Keratinocyte (primary cell): ENCODE measurements at regions not wholly inside any gene's neighbourhood (a gene's known extent, or its start where the extent isn't known, plus 50 kb on each side); places are given as distances from the start of the nearest gene placed in this dataset.

Source experiments
- DNase-seq: peaks from one replicate; pipeline ENCODE4 v3.0.0-alpha.2; 2011; ENCODE audit warnings: low read depth, missing footprints, low spot score
- FAIRE-seq: peaks from 2 replicates; lab custom pipeline; 2011; peaks lifted over from hg19 to GRCh38; lab: Jason Lieb, UNC
- H2AFZ ChIP-seq: 2 replicates; pipeline ENCODE4 v1.6.0; 2012; ENCODE audit warnings: low read length, control low read depth, inconsistent platforms; ENCODE audit not compliant: control insufficient read depth
- H3K27ac ChIP-seq: 2 replicates; pipeline ENCODE4 v1.5.1; 2011; ENCODE audit warnings: low read length; ENCODE audit not compliant: control insufficient read depth, insufficient read depth
- H3K27me3 ChIP-seq: 3 replicates; pipeline ENCODE4 v1.6.0; 2011; ENCODE audit warnings: low read length; ENCODE audit not compliant: control insufficient read depth, insufficient read depth; ENCODE audit errors: extremely low read depth
- H3K36me3 ChIP-seq, 2 experiments: 2 replicates in 1 of 2; 3 replicates in 1 of 2; pipeline ENCODE4 v1.5.1; 2011; ENCODE audit warnings: low read length in 2 of 2, mild to moderate bottlenecking in 1 of 2; ENCODE audit not compliant: control insufficient read depth in 2 of 2, insufficient read depth in 2 of 2; ENCODE audit errors: extremely low read depth in 1 of 2
- H3K4me1 ChIP-seq: 3 replicates; pipeline ENCODE4 v1.5.1; 2011; ENCODE audit warnings: low read length; ENCODE audit not compliant: control insufficient read depth, insufficient read depth; ENCODE audit errors: extremely low read depth
- H3K4me2 ChIP-seq: 3 replicates; pipeline ENCODE4 v1.6.0; 2011; ENCODE audit warnings: low read depth, low read length; ENCODE audit not compliant: control insufficient read depth, insufficient read depth; ENCODE audit errors: extremely low read depth
- H3K4me3 ChIP-seq, 3 experiments: fragments of 200-600 bp in 1 of 3; sonication (generic) in 1 of 3; 2 replicates in 2 of 3; 3 replicates in 1 of 3; pipeline ENCODE4 v1.5.1; 2011 to 2016; ENCODE audit warnings: low read length in 3 of 3, mild to moderate bottlenecking in 3 of 3, control low read depth in 2 of 3, inconsistent platforms in 1 of 3, low read depth in 1 of 3, mixed read lengths in 1 of 3, mixed run types in 1 of 3, moderate library complexity in 1 of 3; ENCODE audit not compliant: control insufficient read depth in 2 of 3, insufficient read depth in 2 of 3; ENCODE audit errors: extremely low read depth in 1 of 3
- H3K79me2 ChIP-seq: 2 replicates; pipeline ENCODE4 v1.6.0; 2012; ENCODE audit warnings: low read length; ENCODE audit not compliant: control insufficient read depth, insufficient read depth
- H3K9ac ChIP-seq: 3 replicates; pipeline ENCODE4 v1.6.0; 2011; ENCODE audit warnings: low read length; ENCODE audit not compliant: control insufficient read depth, insufficient read depth; ENCODE audit errors: extremely low read depth
- H3K9me1 ChIP-seq: 3 replicates; pipeline ENCODE4 v1.6.0; 2011; ENCODE audit warnings: low read length; ENCODE audit not compliant: control insufficient read depth, insufficient read depth; ENCODE audit errors: extremely low read depth
- H3K9me3 ChIP-seq: 2 replicates; pipeline ENCODE4 v1.5.1; 2012; ENCODE audit warnings: low read depth, low read length; ENCODE audit not compliant: control insufficient read depth
- H4K20me1 ChIP-seq: 3 replicates; pipeline ENCODE4 v1.6.0; 2011; ENCODE audit warnings: low read length; ENCODE audit not compliant: control insufficient read depth, insufficient read depth; ENCODE audit errors: extremely low read depth
- EZH2 ChIP-seq: IDR thresholded peaks from one replicate; pipeline ENCODE4 v1.6.1; 2012; ENCODE audit warnings: inconsistent platforms, mild to moderate bottlenecking, low read length, moderate library complexity
- dilution Hi-C: fragments of 300-500 bp; cut with MboI; formaldehyde crosslinking; loops from one replicate; pipeline ENCODE4 v1.7.0; 2020; ENCODE audit warnings: low sequenced_read_pairs; ENCODE audit not compliant: extremely low pct_ligation_motif_present
- TF ChIP-seq, protein P1 (sequence below), 3 experiments: IDR thresholded peaks in 1 of 3; conservative IDR thresholded peaks in 1 of 3; optimal IDR thresholded peaks in 1 of 3; 2 replicates in 2 of 3; 3 replicates in 1 of 3; pipeline versions ENCODE3 to v1.5.1; 2011; ENCODE audit warnings: low read length in 3 of 3, mild to moderate bottlenecking in 3 of 3, moderate library complexity in 2 of 3, control low read depth in 1 of 3, inconsistent platforms in 1 of 3; ENCODE audit not compliant: insufficient read depth in 2 of 3; ENCODE audit errors: extremely low read depth in 1 of 3

DNA sequence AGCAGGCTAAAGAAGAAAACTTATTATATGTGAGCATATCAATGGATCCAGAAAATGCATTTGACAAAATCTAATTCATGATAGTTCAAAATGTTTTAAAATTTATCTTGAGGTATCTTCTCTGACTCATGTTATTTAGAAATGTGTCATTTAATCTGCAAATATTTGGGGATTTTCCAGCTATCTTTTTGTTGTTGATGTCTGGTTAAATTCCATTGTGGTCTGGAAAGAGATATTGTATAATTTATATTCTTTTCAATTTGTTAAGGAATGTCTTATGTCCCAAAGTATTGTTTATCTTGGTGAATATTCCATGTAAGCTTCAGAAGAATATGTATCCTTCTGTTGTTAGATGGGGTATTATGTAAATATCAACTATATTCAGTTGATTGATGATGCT, 942.5 kb downstream of the KCNMA1 start:
- FAIRE-seq (no peak), DNase-seq (no peak)
- Histone ChIP-seq H3K79me2 (no peaks in the 10 kb centered on the region), H3K9me3 (no peaks in the 10 kb centered on the region), H3K9me1 (no peaks in the 10 kb centered on the region), H3K4me1 (no peaks in the 10 kb centered on the region), H3K4me3 (no peak overlapping the region), H4K20me1 (no peaks in the 10 kb centered on the region), H3K27me3 (no peaks in the 10 kb centered on the region), H3K4me2 (no peak overlapping the region), H3K27ac (no peak overlapping the region), H3K36me3 (no peaks in the 10 kb centered on the region), H2AFZ (no peak overlapping the region), H3K9ac (no peak overlapping the region)
- TF ChIP-seq EZH2: no peak
- TF ChIP-seq, protein P1, sequence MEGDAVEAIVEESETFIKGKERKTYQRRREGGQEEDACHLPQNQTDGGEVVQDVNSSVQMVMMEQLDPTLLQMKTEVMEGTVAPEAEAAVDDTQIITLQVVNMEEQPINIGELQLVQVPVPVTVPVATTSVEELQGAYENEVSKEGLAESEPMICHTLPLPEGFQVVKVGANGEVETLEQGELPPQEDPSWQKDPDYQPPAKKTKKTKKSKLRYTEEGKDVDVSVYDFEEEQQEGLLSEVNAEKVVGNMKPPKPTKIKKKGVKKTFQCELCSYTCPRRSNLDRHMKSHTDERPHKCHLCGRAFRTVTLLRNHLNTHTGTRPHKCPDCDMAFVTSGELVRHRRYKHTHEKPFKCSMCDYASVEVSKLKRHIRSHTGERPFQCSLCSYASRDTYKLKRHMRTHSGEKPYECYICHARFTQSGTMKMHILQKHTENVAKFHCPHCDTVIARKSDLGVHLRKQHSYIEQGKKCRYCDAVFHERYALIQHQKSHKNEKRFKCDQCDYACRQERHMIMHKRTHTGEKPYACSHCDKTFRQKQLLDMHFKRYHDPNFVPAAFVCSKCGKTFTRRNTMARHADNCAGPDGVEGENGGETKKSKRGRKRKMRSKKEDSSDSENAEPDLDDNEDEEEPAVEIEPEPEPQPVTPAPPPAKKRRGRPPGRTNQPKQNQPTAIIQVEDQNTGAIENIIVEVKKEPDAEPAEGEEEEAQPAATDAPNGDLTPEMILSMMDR (optimal IDR thresholded peaks at IDR 0.05 in 1 of 3, IDR thresholded peaks at IDR 0.05 in 1 of 3, conservative IDR thresholded peaks at IDR 0.05 in 1 of 3; ENCODE audit: extremely low read depth in 1 of 3, insufficient read depth in 2 of 3, low read length in 3 of 3): no peak
- dilution Hi-C loops: no loop called here

DNA sequence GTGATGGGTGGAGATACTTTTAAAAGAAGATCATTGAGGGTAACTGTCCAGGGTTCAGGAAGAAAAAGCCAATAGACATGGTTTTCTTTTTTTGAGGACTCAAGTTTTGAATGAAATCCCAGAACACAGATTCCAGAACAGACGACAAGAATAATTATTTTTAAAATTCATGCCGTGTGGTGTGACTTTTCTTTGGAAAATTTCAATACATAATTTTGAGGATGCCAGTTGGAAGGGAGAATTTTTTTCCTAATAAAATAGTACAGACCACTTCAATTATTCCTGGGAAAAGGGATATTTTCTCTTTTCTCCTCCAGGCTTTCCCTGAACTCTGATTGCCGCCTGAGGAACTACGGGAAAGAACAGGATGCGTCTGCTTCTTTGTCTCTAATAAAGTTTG, 951.4 kb downstream of the KCNMA1 start:
- H4K20me1 ChIP-seq: no peaks in the 10 kb centered on the region
- no peak for FAIRE-seq
- H3K9me1 ChIP-seq: no peaks in the 10 kb centered on the region
- H2AFZ ChIP-seq: no peak overlapping the region
- no peaks in the 10 kb centered on the region for H3K27me3 ChIP-seq
- H3K9me3 ChIP-seq: no peaks in the 10 kb centered on the region
- no peak overlapping the region for H3K27ac ChIP-seq
- no peaks in the 10 kb centered on the region for H3K36me3 ChIP-seq
- TF ChIP-seq EZH2: no peak
- TF ChIP-seq, protein P1 (optimal IDR thresholded peaks at IDR 0.05 in 1 of 3, IDR thresholded peaks at IDR 0.05 in 1 of 3, conservative IDR thresholded peaks at IDR 0.05 in 1 of 3; ENCODE audit: extremely low read depth in 1 of 3, insufficient read depth in 2 of 3, low read length in 3 of 3): no peak
- DNase-seq: no peak
- no peak overlapping the region for H3K4me3 ChIP-seq
- H3K4me1 ChIP-seq: no peaks in the 10 kb centered on the region
- H3K4me2 ChIP-seq: no peak overlapping the region
- no peaks in the 10 kb centered on the region for H3K79me2 ChIP-seq
- dilution Hi-C loops: no loop called here
- H3K9ac ChIP-seq: no peak overlapping the region
